Endothelial cell (in vitro differentiated cells): ENCODE measurements at regions not wholly inside any gene's neighbourhood (a gene's known extent, or its start where the extent isn't known, plus 50 kb on each side); places are given as distances from the start of the nearest gene placed in this dataset.

Source experiments
- DNase-seq: peaks from one replicate; pipeline ENCODE4 v3.0.0; 2021; ENCODE audit warnings: low spot score
- H3K27ac Mint-ChIP-seq: one replicate; pipeline ENCODE4 v1.8.0; 2021; ENCODE audit warnings: mixed read lengths, inconsistent platforms; ENCODE audit not compliant: unreplicated experiment
- H3K27me3 Mint-ChIP-seq: one replicate; pipeline ENCODE4 v1.8.0; 2021; ENCODE audit warnings: mild to moderate bottlenecking, moderate library complexity, mixed read lengths, inconsistent platforms; ENCODE audit not compliant: unreplicated experiment
- H3K36me3 Mint-ChIP-seq: one replicate; pipeline ENCODE4 v1.8.0; 2021; ENCODE audit warnings: mild to moderate bottlenecking, low read depth, mixed read lengths, inconsistent platforms; ENCODE audit not compliant: unreplicated experiment
- H3K4me1 Mint-ChIP-seq: one replicate; pipeline ENCODE4 v1.8.0; 2021; ENCODE audit warnings: mild to moderate bottlenecking, mixed read lengths, inconsistent platforms; ENCODE audit not compliant: unreplicated experiment
- H3K4me3 Mint-ChIP-seq: one replicate; pipeline ENCODE4 v1.8.0; 2021; ENCODE audit warnings: mild to moderate bottlenecking, mixed read lengths, inconsistent platforms; ENCODE audit not compliant: unreplicated experiment
- H3K9me3 Mint-ChIP-seq: one replicate; pipeline ENCODE4 v1.8.0; 2021; ENCODE audit warnings: mixed read lengths, inconsistent platforms; ENCODE audit not compliant: unreplicated experiment
- CTCF ChIP-seq: fragments of 200-600 bp; sonication (generic); IDR thresholded peaks from one replicate; pipeline ENCODE4 v1.5.0; 2021; ENCODE audit warnings: antibody characterized with exemption; ENCODE audit not compliant: unreplicated experiment

- no peak overlapping the region for H3K4me3 Mint-ChIP-seq
- H3K36me3 Mint-ChIP-seq = no peaks in the 10 kb centered on the region
- no peaks in the 10 kb centered on the region for H3K9me3 Mint-ChIP-seq
- TF ChIP-seq CTCF = no peak
- H3K27ac Mint-ChIP-seq = no peak overlapping the region
- DNase-seq = no peak
- H3K27me3 Mint-ChIP-seq = no peaks in the 10 kb centered on the region
- no peaks in the 10 kb centered on the region for H3K4me1 Mint-ChIP-seq
These were observed 69.4 kb downstream of the SAMD9 start for GRCh38 chr7:93048136-93048930.

GRCh38 chr7:93047514-93048099 lies 70.2 kb downstream of the SAMD9 start:
- no peak for TF ChIP-seq CTCF
- no peak overlapping the region for H3K27ac Mint-ChIP-seq
- no peak overlapping the region for H3K4me3 Mint-ChIP-seq
- H3K27me3 Mint-ChIP-seq = no peaks in the 10 kb centered on the region
- H3K4me1 Mint-ChIP-seq = no peaks in the 10 kb centered on the region
- no peaks in the 10 kb centered on the region for H3K36me3 Mint-ChIP-seq
- no peak for DNase-seq
- no peaks in the 10 kb centered on the region for H3K9me3 Mint-ChIP-seq

- H3K27ac Mint-ChIP-seq = no peak overlapping the region
- H3K36me3 Mint-ChIP-seq = no peaks in the 10 kb centered on the region
- DNase-seq = no peak
- H3K9me3 Mint-ChIP-seq = no peaks in the 10 kb centered on the region
- TF ChIP-seq CTCF = no peak
- no peak overlapping the region for H3K4me3 Mint-ChIP-seq
- H3K27me3 Mint-ChIP-seq = no peaks in the 10 kb centered on the region
- no peaks in the 10 kb centered on the region for H3K4me1 Mint-ChIP-seq
These were observed 71.1 kb downstream of the SAMD9 start for GRCh38 chr7:93046641-93047040.

GRCh38 chr7:93044147-93044810 lies 73.5 kb downstream of the SAMD9 start:
- Mint-ChIP-seq H3K4me1 (peaks cover 2% of the 10 kb centered on the region), H3K4me3 (no peak overlapping the region), H3K36me3 (no peaks in the 10 kb centered on the region), H3K27ac (no peak overlapping the region), H3K9me3 (no peaks in the 10 kb centered on the region), H3K27me3 (no peaks in the 10 kb centered on the region)
- no peak for TF ChIP-seq CTCF
- no peak for DNase-seq
